Testis (tissue), 2 donors: ENCODE measurements at regions not wholly inside any gene's neighbourhood (a gene's known extent, or its start where the extent isn't known, plus 50 kb on each side); places are given as distances from the start of the nearest gene placed in this dataset.

Experiments
- CTCF ChIP-seq, 3 experiments: fragments of 450-650 bp in 2 of 3; fragments of 200-600 bp in 1 of 3; sonication (generic) in 1 of 3; IDR thresholded peaks; one replicate each; pipeline ENCODE4 v1.5.1; 2016 to 2019; ENCODE audit warnings: antibody characterized with exemption in 3 of 3, mild to moderate bottlenecking in 2 of 3, moderate library complexity in 1 of 3
- POLR2A ChIP-seq: fragments of 450-650 bp; IDR thresholded peaks from one replicate; pipeline ENCODE4 v1.6.1; 2017; ENCODE audit warnings: antibody characterized with exemption, mild to moderate bottlenecking, moderate library complexity

- TF ChIP-seq CTCF (IDR thresholded peaks at IDR 0.05) = no peak
- no peak for TF ChIP-seq POLR2A
Measured at GRCh38 chr3:170644711-170645110, 58.8 kb upstream of the SLC7A14 start.
